H9 (cell line): ENCODE measurements at regions not wholly inside any gene's neighbourhood (a gene's known extent, or its start where the extent isn't known, plus 50 kb on each side); places are given as distances from the start of the nearest gene placed in this dataset.

ENCODE experiments used
- DNase-seq: peaks from one replicate; pipeline ENCODE4 v3.0.0-alpha.2; 2017
- H2AFZ ChIP-seq: one replicate; pipeline ENCODE4 v1.6.1; 2013; ENCODE audit warnings: mild to moderate bottlenecking, low read length, control low read depth, moderate library complexity
- H2AK5ac ChIP-seq: 2 replicates; pipeline ENCODE4 v1.6.1; 2013; ENCODE audit warnings: low read length, control low read depth, mixed read lengths; ENCODE audit not compliant: insufficient read length
- H2BK120ac ChIP-seq: one replicate; pipeline ENCODE4 v1.6.1; 2013; ENCODE audit warnings: low read depth, mild to moderate bottlenecking, low read length, control low read depth, inconsistent platforms; ENCODE audit not compliant: poor library complexity, severe bottlenecking
- H2BK12ac ChIP-seq: 2 replicates; pipeline ENCODE4 v1.6.1; 2013; ENCODE audit warnings: low read length, control low read depth, mixed read lengths, low read depth; ENCODE audit not compliant: insufficient read length
- H2BK15ac ChIP-seq: 2 replicates; pipeline ENCODE4 v1.6.1; 2013; ENCODE audit warnings: low read depth, low read length, control low read depth
- H2BK20ac ChIP-seq: one replicate; pipeline ENCODE4 v1.6.1; 2013; ENCODE audit warnings: low read depth, mild to moderate bottlenecking, low read length, control low read depth, inconsistent platforms; ENCODE audit not compliant: poor library complexity, severe bottlenecking
- H2BK5ac ChIP-seq: 2 replicates; pipeline ENCODE4 v1.6.1; 2013; ENCODE audit warnings: low read length, control low read depth, mixed read lengths; ENCODE audit not compliant: insufficient read length
- H3K14ac ChIP-seq: 2 replicates; pipeline ENCODE4 v1.6.1; 2013; ENCODE audit warnings: low read length, control low read depth; ENCODE audit not compliant: insufficient read depth
- H3K18ac ChIP-seq: 2 replicates; pipeline ENCODE4 v1.6.1; 2013; ENCODE audit warnings: low read depth, mild to moderate bottlenecking, mixed read lengths, low read length, control low read depth; ENCODE audit not compliant: insufficient read length
- H3K23ac ChIP-seq: 2 replicates; pipeline ENCODE4 v1.6.1; 2013; ENCODE audit warnings: low read length, control low read depth, mixed read lengths, low read depth; ENCODE audit not compliant: insufficient read length
- H3K23me2 ChIP-seq: 2 replicates; pipeline ENCODE4 v1.6.1; 2013; ENCODE audit warnings: low read depth, mild to moderate bottlenecking, mixed read lengths, low read length, control low read depth; ENCODE audit not compliant: insufficient read length, poor library complexity, severe bottlenecking
- H3K27ac ChIP-seq: 2 replicates; pipeline ENCODE4 v1.5.1; 2013; ENCODE audit warnings: low read length, control low read depth, mixed read lengths, low read depth; ENCODE audit not compliant: insufficient read length
- H3K27me3 ChIP-seq: 2 replicates; pipeline ENCODE4 v1.6.1; 2013; ENCODE audit warnings: low read length, control low read depth, inconsistent platforms; ENCODE audit not compliant: insufficient read depth
- H3K4ac ChIP-seq: 2 replicates; pipeline ENCODE4 v1.6.1; 2013; ENCODE audit warnings: low read depth, mild to moderate bottlenecking, control low read depth, inconsistent platforms, low read length, moderate library complexity
- H3K4me1 ChIP-seq: 2 replicates; pipeline ENCODE4 v1.6.1; 2013; ENCODE audit warnings: low read length, control low read depth, inconsistent platforms; ENCODE audit not compliant: insufficient read depth
- H3K4me2 ChIP-seq: 2 replicates; pipeline ENCODE4 v1.6.1; 2013; ENCODE audit warnings: low read length, control low read depth, mixed read lengths; ENCODE audit not compliant: insufficient read length, insufficient read depth
- H3K56ac ChIP-seq: 2 replicates; pipeline ENCODE4 v1.6.1; 2013; ENCODE audit warnings: low read depth, mild to moderate bottlenecking, mixed read lengths, low read length, control low read depth; ENCODE audit not compliant: insufficient read length
- H3K79me1 ChIP-seq: 2 replicates; pipeline ENCODE4 v1.6.1; 2013; ENCODE audit warnings: low read depth, mild to moderate bottlenecking, moderate library complexity, low read length, control low read depth, inconsistent platforms; ENCODE audit not compliant: insufficient read depth, poor library complexity, severe bottlenecking
- H3K79me2 ChIP-seq: 2 replicates; pipeline ENCODE4 v1.6.1; 2013; ENCODE audit warnings: low read length, control low read depth, inconsistent platforms; ENCODE audit not compliant: insufficient read depth
- H3K9ac ChIP-seq: 2 replicates; pipeline ENCODE4 v1.6.1; 2013; ENCODE audit warnings: low read length, control low read depth, mixed read lengths; ENCODE audit not compliant: insufficient read length; ENCODE audit errors: extremely low read depth
- H3K9me3 ChIP-seq: one replicate; pipeline ENCODE4 v1.6.1; 2013; ENCODE audit warnings: low read depth, low read length, inconsistent platforms; ENCODE audit not compliant: control insufficient read depth
- H3T11ph ChIP-seq: one replicate; pipeline ENCODE4 v1.6.1; 2013; ENCODE audit warnings: mild to moderate bottlenecking, low read length, control low read depth, inconsistent platforms
- H4K20me1 ChIP-seq: one replicate; pipeline ENCODE4 v1.6.1; 2013; ENCODE audit not compliant: control insufficient read depth, insufficient read length, insufficient read depth
- H4K5ac ChIP-seq: 2 replicates; pipeline ENCODE4 v1.6.1; 2013; ENCODE audit warnings: low read depth, mild to moderate bottlenecking, mixed read lengths, low read length, control low read depth; ENCODE audit not compliant: insufficient read length
- H4K8ac ChIP-seq: replicated peaks from 2 replicates; pipeline ENCODE4 v1.6.1; 2013; ENCODE audit warnings: low read length, control low read depth, mixed read lengths, low read depth; ENCODE audit not compliant: insufficient read length
- H4K91ac ChIP-seq: 2 replicates; pipeline ENCODE4 v1.6.1; 2013; ENCODE audit warnings: low read depth, mild to moderate bottlenecking, moderate library complexity, mixed read lengths, low read length, control low read depth; ENCODE audit not compliant: insufficient read length
- H3K27ac Mint-ChIP-seq, 3 experiments: 2 replicates in 2 of 3; 3 replicates in 1 of 3; pipeline ENCODE4 v1.8.0; 2020 to 2021; ENCODE audit warnings: mixed read lengths in 3 of 3, mild to moderate bottlenecking in 1 of 3, moderate library complexity in 1 of 3
- H3K27me3 Mint-ChIP-seq: 2 replicates; pipeline ENCODE4 v1.8.0; 2021; ENCODE audit warnings: low read depth, mild to moderate bottlenecking, moderate library complexity, mixed read lengths
- H3K36me3 Mint-ChIP-seq, 3 experiments: 2 replicates in 2 of 3; 3 replicates in 1 of 3; pipeline ENCODE4 v1.8.0; 2020 to 2021; ENCODE audit warnings: low read depth in 3 of 3, mixed read lengths in 3 of 3; ENCODE audit not compliant: insufficient read depth in 1 of 3
- H3K4me1 Mint-ChIP-seq, 2 experiments: 2 replicates each; pipeline ENCODE4 v1.8.0; 2020; ENCODE audit warnings: mixed read lengths in 2 of 2
- H3K4me3 Mint-ChIP-seq, 2 experiments: 2 replicates in 1 of 2; 3 replicates in 1 of 2; pipeline ENCODE4 v1.8.0; 2020 to 2021; ENCODE audit warnings: mild to moderate bottlenecking in 2 of 2, mixed read lengths in 2 of 2, moderate library complexity in 1 of 2
- H3K9me3 Mint-ChIP-seq, 2 experiments: 2 replicates in 1 of 2; 3 replicates in 1 of 2; pipeline ENCODE4 v1.8.0; 2020; ENCODE audit warnings: mild to moderate bottlenecking in 2 of 2, mixed read lengths in 2 of 2, moderate library complexity in 1 of 2
- CTCF ChIP-seq: fragments of 200-600 bp; sonication (generic); conservative IDR thresholded peaks from 3 replicates; pipeline ENCODE4 v1.8.0; 2021; ENCODE audit warnings: antibody characterized with exemption, mild to moderate bottlenecking
- WGBS: extraction: QIAGEN DNeasy Blood & Tissue Kit; methylation state at CpG from one replicate; pipeline ENCODE4 v1.1.7; 2013; ENCODE audit warnings: missing lambda C conversion rate, low lambda C conversion rate, mixed read lengths; ENCODE audit not compliant: insufficient read length; ENCODE audit errors: extremely low coverage; 5-methylcytosine and 5-hydroxymethylcytosine counted together

GRCh38 chr2:34849827-34850226 is 1250.7 kb upstream of the FAM98A start:
- Mint-ChIP-seq H3K36me3 (peaks cover 0 to 2% (median 0%) of the 10 kb centered on the region in 3 experiments; a peak in 1 of 7 replicates), H3K27me3 (no peaks in the 10 kb centered on the region), H3K27ac (no peak overlapping the region), H3K4me1 (peaks cover 13 to 18% of the 10 kb centered on the region in 2 experiments), H3K9me3 (peaks cover 0 to 3% of the 10 kb centered on the region in 2 experiments; a peak in 2 of 5 replicates), H3K4me3 (no peak overlapping the region)
- Histone ChIP-seq H3K27me3 (no peaks in the 10 kb centered on the region), H2BK5ac (no peak overlapping the region), H2AK5ac (no peak overlapping the region), H2BK20ac (no peak overlapping the region), H3K9me3 (no peaks in the 10 kb centered on the region), H4K20me1 (no peaks in the 10 kb centered on the region), H4K5ac (no peak overlapping the region), H2AFZ (no peak overlapping the region), H3K79me1 (no peaks in the 10 kb centered on the region), H4K8ac (no peak overlapping the region), H2BK15ac (no peak overlapping the region), H3K4ac (no peak overlapping the region), H3K14ac (no peak overlapping the region), H3K18ac (no peak overlapping the region), H3K23me2 (no peaks in the 10 kb centered on the region), H2BK120ac (no peak overlapping the region), H3K27ac (no peak overlapping the region), H3K79me2 (no peaks in the 10 kb centered on the region), H3T11ph (no peak overlapping the region), H3K9ac (no peak overlapping the region), H3K4me1 (no peaks in the 10 kb centered on the region), H3K23ac (no peak overlapping the region), H3K56ac (no peak overlapping the region), H4K91ac (no peak overlapping the region), H3K4me2 (no peak overlapping the region), H2BK12ac (no peak overlapping the region)
- no peak for TF ChIP-seq CTCF
- DNase-seq, result no peak
- WGBS, result no CpG with 5 or more reads among the region's 3 CpGs
